ENCODE measurements at regions not wholly inside any gene's neighbourhood (a gene's known extent, or its start where the extent isn't known, plus 50 kb on each side); places are given as distances from the start of the nearest gene placed in this dataset.

DNA sequence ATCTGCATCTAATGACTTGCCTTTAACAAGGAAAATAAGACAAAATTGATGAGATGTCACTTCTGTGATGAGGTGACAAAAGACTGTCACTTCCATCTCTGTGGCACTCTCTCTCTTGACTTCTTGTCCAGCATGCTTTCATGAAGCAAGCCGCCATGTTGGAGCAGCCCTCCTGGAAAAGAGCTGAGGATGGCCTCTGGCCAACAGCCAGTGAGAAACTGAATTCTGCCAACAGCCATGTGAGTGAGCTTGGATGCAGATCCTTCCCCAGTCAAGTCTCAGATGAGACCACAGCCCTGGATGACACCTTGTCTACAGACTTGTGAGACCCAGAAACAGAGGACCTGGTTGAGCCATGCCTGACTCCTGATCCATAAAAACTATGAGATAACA is 412.6 kb upstream of the SHH start:
- Histone ChIP-seq H3K9ac (ENCODE audit: insufficient read depth, low read depth, low read length) (no peak overlapping the region), H4K20me1 (ENCODE audit: insufficient read depth, low read length) (no peaks in the 10 kb centered on the region), H3K79me2 (ENCODE audit: insufficient read depth, low read length) (no peaks in the 10 kb centered on the region), H3K9me3 (ENCODE audit: low read length) (peaks cover 4% of the 10 kb centered on the region; the same call in 1 of the 2 replicates), H3K4me2 (ENCODE audit: low read depth, low read length) (no peak overlapping the region), H3K4me1 (ENCODE audit: insufficient read depth, low read length) (no peaks in the 10 kb centered on the region), H3K36me3 (replicated peaks in 1 of 2; ENCODE audit: control insufficient read depth in 1 of 2, insufficient read depth in 2 of 2, low read length in 2 of 2) (no peaks in the 10 kb centered on the region), H3K27me3 (ENCODE audit: control insufficient read depth in 1 of 2, insufficient read depth in 2 of 2, low read length in 2 of 2) (peaks cover 6 to 36% of the 10 kb centered on the region in 2 experiments; a peak in 4 of 5 replicates), H3K27ac (ENCODE audit: extremely low read length, insufficient read depth, low read length) (no peak overlapping the region), H3K4me3 (replicated peaks in 1 of 3; ENCODE audit: insufficient read depth in 1 of 3, low read depth in 2 of 3, low read length in 3 of 3) (no peak overlapping the region), H2AFZ (ENCODE audit: low read length) (no peak overlapping the region)
- intact Hi-C loops (cut with micrococcal nuclease; ENCODE audit: unreplicated experiment): no loop called here
- BruUV-seq (replicated peaks): no TSS peak
- ChIA-PET CTCF (ENCODE audit: low intra/inter-chr PET ratio, low total read pairs) (no interaction called here), POLR2A (no interaction called here)
- no peak for TF ChIP-seq DPF2 (CRISPR knock-in tag; IDR thresholded peaks at IDR 0.05; ENCODE audit: borderline replicate concordance, low read depth)
- TF ChIP-seq ZNF619 (CRISPR knock-in tag; IDR thresholded peaks at IDR 0.05): no peak
- TF ChIP-seq ZNF773 (CRISPR knock-in tag; IDR thresholded peaks at IDR 0.05; ENCODE audit: borderline replicate concordance): no peak
- ATAC-seq (no peak), FAIRE-seq (no peak), DNase-seq (ENCODE audit: low spot score) (no peak)
- 9% methylated on average over 1 of the region's 1 CpG for WGBS (ENCODE audit: low lambda C conversion rate)
- in situ Hi-C loops (cut with HindIII; ENCODE audit: extremely low pct_ligation_motif_present, low pct_unique_long_range_greater_than_20kb): no loop called here

DNA sequence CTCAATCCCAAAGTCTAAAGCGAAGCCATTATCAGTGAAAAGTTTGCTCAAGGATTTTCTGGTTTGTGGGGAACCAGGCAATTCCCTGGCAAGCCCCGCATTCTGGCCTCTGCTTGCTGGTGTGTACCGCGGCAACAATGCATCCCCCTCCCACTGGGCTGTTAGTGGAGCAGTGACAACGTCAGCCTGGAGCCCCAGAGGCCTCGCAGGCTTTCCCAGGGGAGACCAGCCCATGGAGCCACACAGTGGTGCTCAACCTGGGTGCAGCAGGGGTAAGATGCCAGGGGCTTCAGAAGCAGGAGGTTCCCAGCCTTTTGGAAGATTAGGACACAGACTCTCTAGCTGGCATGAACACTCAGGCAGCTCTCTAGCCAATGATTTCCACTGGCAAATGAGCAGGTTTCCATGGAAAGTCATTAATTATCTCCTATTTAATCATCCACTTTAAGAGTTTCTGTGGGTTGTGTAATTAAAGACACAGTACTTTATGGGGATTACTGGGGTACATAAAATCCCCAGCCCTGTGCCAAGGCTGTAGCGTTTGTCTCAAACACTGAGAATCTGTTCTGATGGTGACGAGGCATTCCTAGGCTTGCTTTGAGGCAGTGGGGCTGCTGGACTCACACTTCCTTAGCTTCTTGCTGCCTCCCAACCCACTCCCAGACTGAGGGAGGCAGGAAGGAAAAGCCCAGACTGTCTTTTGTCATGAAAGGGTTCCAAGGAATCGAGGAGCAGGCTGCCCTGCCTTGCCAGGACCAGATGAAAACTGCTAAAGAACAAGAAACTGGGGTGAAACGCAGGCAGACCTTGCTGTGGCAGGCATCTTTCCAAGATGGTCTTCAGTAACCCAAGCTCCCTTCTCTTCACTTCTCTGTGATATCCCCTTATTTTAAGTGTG is 411.9 kb upstream of the SHH start:
- no peak overlapping the region for H3K9ac ChIP-seq (ENCODE audit: insufficient read depth, low read depth, low read length)
- no peaks in the 10 kb centered on the region for H3K36me3 ChIP-seq (replicated peaks in 1 of 2; ENCODE audit: control insufficient read depth in 1 of 2, insufficient read depth in 2 of 2, low read length in 2 of 2)
- in situ Hi-C loops (cut with HindIII; ENCODE audit: extremely low pct_ligation_motif_present, low pct_unique_long_range_greater_than_20kb) (no loop called here), intact Hi-C loops (cut with micrococcal nuclease; ENCODE audit: unreplicated experiment) (no loop called here)
- POLR2A ChIA-PET: no interaction called here
- DNase-seq (ENCODE audit: low spot score) (no peak), ATAC-seq (no peak), FAIRE-seq (no peak)
- H3K79me2 ChIP-seq (ENCODE audit: insufficient read depth, low read length): no peaks in the 10 kb centered on the region
- H3K4me2 ChIP-seq (ENCODE audit: low read depth, low read length): no peak overlapping the region
- peaks cover 4% of the 10 kb centered on the region; the same call in 1 of the 2 replicates for H3K9me3 ChIP-seq (ENCODE audit: low read length)
- H4K20me1 ChIP-seq (ENCODE audit: insufficient read depth, low read length): no peaks in the 10 kb centered on the region
- no peak overlapping the region for H3K4me3 ChIP-seq (replicated peaks in 1 of 3; ENCODE audit: insufficient read depth in 1 of 3, low read depth in 2 of 3, low read length in 3 of 3)
- H3K27ac ChIP-seq (ENCODE audit: extremely low read length, insufficient read depth, low read length): no peak overlapping the region
- H3K27me3 ChIP-seq (ENCODE audit: control insufficient read depth in 1 of 2, insufficient read depth in 2 of 2, low read length in 2 of 2): peaks cover 6 to 43% of the 10 kb centered on the region in 2 experiments; a peak in 4 of 5 replicates
- CTCF ChIA-PET (ENCODE audit: low intra/inter-chr PET ratio, low total read pairs): no interaction called here
- BruUV-seq (replicated peaks): no TSS peak
- H2AFZ ChIP-seq (ENCODE audit: low read length): no peak overlapping the region
- WGBS (ENCODE audit: low lambda C conversion rate): 9% methylated on average over 5 of the region's 10 CpGs
- peaks cover 3% of the 10 kb centered on the region for H3K4me1 ChIP-seq (ENCODE audit: insufficient read depth, low read length)
- TF ChIP-seq SP1 (IDR thresholded peaks at IDR 0.05) (no peak), SP1 (CRISPR knock-in tag; IDR thresholded peaks at IDR 0.05) (no peak), CBFB (CRISPR knock-in tag; IDR thresholded peaks at IDR 0.05) (no peak), HMG20A (CRISPR knock-in tag; IDR thresholded peaks at IDR 0.05; ENCODE audit: borderline replicate concordance) (no peak), RBM39 (IDR thresholded peaks at IDR 0.05; ENCODE audit: low read depth, low read length, poor library complexity, severe bottlenecking) (no peak), HNF4G (IDR thresholded peaks at IDR 0.05; ENCODE audit: borderline replicate concordance, low read depth, low read length) (no peak), HNF4G (CRISPR knock-in tag; IDR thresholded peaks at IDR 0.05; ENCODE audit: borderline replicate concordance, low read depth) (no peak), ZBTB21 (CRISPR knock-in tag; IDR thresholded peaks at IDR 0.05) (no peak), ZNF205 (CRISPR knock-in tag; IDR thresholded peaks at IDR 0.05) (no peak), ZMYM2 (CRISPR knock-in tag; IDR thresholded peaks at IDR 0.05) (no peak), ZNF235 (CRISPR knock-in tag; IDR thresholded peaks at IDR 0.05; ENCODE audit: borderline replicate concordance) (no peak), MYC (CRISPR knock-in tag; IDR thresholded peaks at IDR 0.05; ENCODE audit: borderline replicate concordance) (no peak), ZNF138 (CRISPR knock-in tag; IDR thresholded peaks at IDR 0.05; ENCODE audit: low read depth) (no peak)
- TF ChIP-seq, protein P1, sequence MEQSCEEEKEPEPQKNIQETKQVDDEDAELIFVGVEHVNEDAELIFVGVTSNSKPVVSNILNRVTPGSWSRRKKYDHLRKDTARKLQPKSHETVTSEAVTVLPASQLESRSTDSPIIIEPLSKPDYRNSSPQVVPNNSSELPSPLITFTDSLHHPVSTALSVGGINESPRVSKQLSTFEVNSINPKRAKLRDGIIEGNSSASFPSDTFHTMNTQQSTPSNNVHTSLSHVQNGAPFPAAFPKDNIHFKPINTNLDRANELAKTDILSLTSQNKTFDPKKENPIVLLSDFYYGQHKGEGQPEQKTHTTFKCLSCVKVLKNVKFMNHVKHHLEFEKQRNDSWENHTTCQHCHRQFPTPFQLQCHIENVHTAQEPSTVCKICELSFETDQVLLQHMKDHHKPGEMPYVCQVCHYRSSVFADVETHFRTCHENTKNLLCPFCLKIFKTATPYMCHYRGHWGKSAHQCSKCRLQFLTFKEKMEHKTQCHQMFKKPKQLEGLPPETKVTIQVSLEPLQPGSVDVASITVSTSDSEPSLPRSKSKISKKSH (CRISPR knock-in tag; IDR thresholded peaks at IDR 0.05; ENCODE audit: borderline replicate concordance): no peak

All from HepG2 (cell line).